Stomach smooth muscle (tissue), 2 donors: ENCODE measurements at regions not wholly inside any gene's neighbourhood (a gene's known extent, or its start where the extent isn't known, plus 50 kb on each side); places are given as distances from the start of the nearest gene placed in this dataset.

Source experiments
- H3K27ac ChIP-seq: one replicate; pipeline ENCODE4 v1.7.0; 2013; ENCODE audit warnings: mild to moderate bottlenecking, low read length, inconsistent platforms
- H3K27me3 ChIP-seq, 2 donors: one replicate each; pipeline ENCODE4 v1.7.0; 2013; ENCODE audit warnings: low read length in 2 of 2; ENCODE audit not compliant: insufficient read depth in 2 of 2, control insufficient read depth in 1 of 2
- H3K36me3 ChIP-seq, 2 donors: one replicate each; pipeline ENCODE4 v1.7.0; 2013; ENCODE audit warnings: low read length in 2 of 2; ENCODE audit not compliant: control insufficient read depth in 2 of 2, insufficient read depth in 2 of 2
- H3K4me1 ChIP-seq: one replicate; pipeline ENCODE4 v1.7.0; 2013; ENCODE audit warnings: low read length; ENCODE audit not compliant: control insufficient read depth, insufficient read depth
- H3K4me3 ChIP-seq, 2 donors: one replicate each; pipeline ENCODE4 v1.7.0; 2013; ENCODE audit warnings: low read length in 2 of 2
- H3K9ac ChIP-seq, 2 donors: one replicate each; pipeline ENCODE4 v1.7.0; 2013; ENCODE audit warnings: low read length in 2 of 2, mild to moderate bottlenecking in 1 of 2
- H3K9me3 ChIP-seq, 2 donors: one replicate each; pipeline ENCODE4 v1.7.0; 2013; ENCODE audit warnings: low read length in 2 of 2; ENCODE audit not compliant: control insufficient read depth in 2 of 2
- donor health status: healthy.
- donor health status: Pancreatic carcinoma.

GRCh38 chr9:115301581-115301980, 183.6 kb upstream of the TNC start:
- Histone ChIP-seq H3K36me3 (no peaks in the 10 kb centered on the region), H3K27me3 (no peaks in the 10 kb centered on the region), H3K27ac (no peak overlapping the region), H3K9ac (no peak overlapping the region), H3K4me1 (no peaks in the 10 kb centered on the region), H3K4me3 (no peak overlapping the region), H3K9me3 (no peaks in the 10 kb centered on the region)

- no peaks in the 10 kb centered on the region for H3K9me3 ChIP-seq
- H3K36me3 ChIP-seq = no peaks in the 10 kb centered on the region
- H3K4me3 ChIP-seq = no peak overlapping the region
- no peak overlapping the region for H3K27ac ChIP-seq
- H3K9ac ChIP-seq = no peak overlapping the region
- no peaks in the 10 kb centered on the region for H3K4me1 ChIP-seq
- H3K27me3 ChIP-seq = no peaks in the 10 kb centered on the region
These were observed 187.6 kb upstream of the TNC start for GRCh38 chr9:115305543-115305942.

GRCh38 chr9:115306865-115307264, 188.9 kb upstream of the TNC start:
- no peaks in the 10 kb centered on the region for H3K9me3 ChIP-seq
- H3K4me1 ChIP-seq = no peaks in the 10 kb centered on the region
- no peaks in the 10 kb centered on the region for H3K27me3 ChIP-seq
- no peak overlapping the region for H3K4me3 ChIP-seq
- H3K36me3 ChIP-seq = no peaks in the 10 kb centered on the region
- H3K27ac ChIP-seq = no peak overlapping the region
- H3K9ac ChIP-seq = no peak overlapping the region

- Histone ChIP-seq H3K27ac (no peak overlapping the region), H3K27me3 (no peaks in the 10 kb centered on the region), H3K9ac (no peak overlapping the region), H3K36me3 (no peaks in the 10 kb centered on the region), H3K4me3 (no peak overlapping the region), H3K9me3 (no peaks in the 10 kb centered on the region), H3K4me1 (no peaks in the 10 kb centered on the region)
These were observed 195.6 kb upstream of the TNC start for GRCh38 chr9:115313545-115313944.

GRCh38 chr9:115326461-115326860, 208.5 kb upstream of the TNC start:
- Histone ChIP-seq H3K27ac (no peak overlapping the region), H3K36me3 (no peaks in the 10 kb centered on the region), H3K9me3 (no peaks in the 10 kb centered on the region), H3K27me3 (no peaks in the 10 kb centered on the region), H3K4me3 (no peak overlapping the region), H3K4me1 (peaks cover 13% of the 10 kb centered on the region), H3K9ac (no peak overlapping the region)

GRCh38 chr9:115327436-115328122, 209.6 kb upstream of the TNC start:
- Histone ChIP-seq H3K4me1 (peaks cover 13% of the 10 kb centered on the region), H3K36me3 (no peaks in the 10 kb centered on the region), H3K9ac (no peak overlapping the region), H3K4me3 (no peak overlapping the region), H3K27ac (no peak overlapping the region), H3K27me3 (no peaks in the 10 kb centered on the region), H3K9me3 (no peaks in the 10 kb centered on the region)

GRCh38 chr9:115328228-115328627, 210.3 kb upstream of the TNC start:
- no peaks in the 10 kb centered on the region for H3K27me3 ChIP-seq
- no peaks in the 10 kb centered on the region for H3K9me3 ChIP-seq
- H3K36me3 ChIP-seq = no peaks in the 10 kb centered on the region
- no peak overlapping the region for H3K4me3 ChIP-seq
- H3K27ac ChIP-seq = no peak overlapping the region
- peaks cover 13% of the 10 kb centered on the region for H3K4me1 ChIP-seq
- H3K9ac ChIP-seq = no peak overlapping the region

GRCh38 chr9:115328677-115329076, 210.7 kb upstream of the TNC start:
- Histone ChIP-seq H3K36me3 (no peaks in the 10 kb centered on the region), H3K4me3 (no peak overlapping the region), H3K9ac (no peak overlapping the region)

GRCh38 chr9:115333277-115334070, 215.5 kb upstream of the TNC start:
- Histone ChIP-seq H3K4me3 (no peak overlapping the region), H3K9me3 (peaks cover 0 to 2% of the 10 kb centered on the region in 2 donors), H3K4me1 (peaks cover 2% of the 10 kb centered on the region), H3K9ac (no peak overlapping the region), H3K36me3 (no peaks in the 10 kb centered on the region), H3K27ac (no peak overlapping the region), H3K27me3 (no peaks in the 10 kb centered on the region)

More at GRCh38 chr9:115328677-115329076, 210.7 kb upstream of the TNC start:
- Histone ChIP-seq H3K4me1 (peaks cover 13% of the 10 kb centered on the region), H3K27me3 (no peaks in the 10 kb centered on the region), H3K9me3 (no peaks in the 10 kb centered on the region), H3K27ac (no peak overlapping the region)

GRCh38 chr9:115335439-115335838, 217.5 kb upstream of the TNC start:
- H3K36me3 ChIP-seq = no peaks in the 10 kb centered on the region
- H3K9me3 ChIP-seq = peaks cover 0 to 2% of the 10 kb centered on the region in 2 donors
- no peaks in the 10 kb centered on the region for H3K27me3 ChIP-seq
- no peak overlapping the region for H3K27ac ChIP-seq
- no peaks in the 10 kb centered on the region for H3K4me1 ChIP-seq
- no peak overlapping the region for H3K9ac ChIP-seq
- no peak overlapping the region for H3K4me3 ChIP-seq

GRCh38 chr9:115340314-115340713, 222.4 kb upstream of the TNC start:
- Histone ChIP-seq H3K9ac (no peak overlapping the region), H3K27ac (no peak overlapping the region), H3K9me3 (peaks cover 0 to 2% of the 10 kb centered on the region in 2 donors), H3K36me3 (no peaks in the 10 kb centered on the region), H3K4me3 (no peak overlapping the region), H3K4me1 (peaks cover 4% of the 10 kb centered on the region), H3K27me3 (no peaks in the 10 kb centered on the region)
